SK-N-SH (cell line): ENCODE measurements at regions not wholly inside any gene's neighbourhood (a gene's known extent, or its start where the extent isn't known, plus 50 kb on each side); places are given as distances from the start of the nearest gene placed in this dataset.

Experiments used
- CTCF ChIA-PET: fragments of 300-600, 350-600 bp; formaldehyde crosslinking; extraction: SDS; loops from one replicate; lab custom pipeline; 2021; lab: Yijun Ruan, JAX
- POLR2A ChIA-PET: fragments of 350-600 bp; sonication (Branson Sonifier 250); formaldehyde crosslinking; extraction: SDS; loops from one replicate; lab custom pipeline; 2020; ENCODE audit warnings: antibody characterized with exemption, inconsistent platforms; lab: Yijun Ruan, JAX
- DNase-seq: peaks from one replicate; pipeline ENCODE4 v3.0.0; 2012
- H2AFZ ChIP-seq: fragments of 200-600 bp; sonication (generic); 2 replicates; pipeline ENCODE4 v1.8.1; 2016; ENCODE audit warnings: antibody characterized with exemption, mild to moderate bottlenecking, low read depth
- H3F3A ChIP-seq: fragments of 200-600 bp; sonication (generic); replicated peaks from 2 replicates; pipeline ENCODE3; 2016; ENCODE audit warnings: antibody characterized with exemption, mild to moderate bottlenecking; ENCODE audit not compliant: insufficient read depth
- H3K27ac ChIP-seq, 2 experiments: fragments of 200-500 bp in 1 of 2; fragments of 200-600 bp in 1 of 2; sonication (Bioruptor generic) in 1 of 2; sonication (generic), shearing (Covaris generic) in 1 of 2; 2 replicates each; pipeline versions ENCODE4 v1.5.1 to v1.6.1; 2014 to 2016; ENCODE audit warnings: low read depth in 2 of 2, inconsistent platforms in 1 of 2, low read length in 1 of 2, mild to moderate bottlenecking in 1 of 2, mixed read lengths in 1 of 2
- H3K27me3 ChIP-seq: fragments of 200-600 bp; sonication (generic), shearing (Covaris generic); 2 replicates; pipeline ENCODE4 v1.6.1; 2016; ENCODE audit warnings: mixed run types; ENCODE audit not compliant: insufficient read depth
- H3K36me3 ChIP-seq, 2 experiments: fragments of 200-500 bp in 1 of 2; fragments of 200-600 bp in 1 of 2; sonication (Bioruptor generic) in 1 of 2; sonication (generic) in 1 of 2; replicated peaks in 1 of 2; 2 replicates each; pipeline versions ENCODE3 to v1.5.1; 2014 to 2016; ENCODE audit warnings: low read length in 1 of 2, mild to moderate bottlenecking in 1 of 2; ENCODE audit not compliant: insufficient read depth in 2 of 2, control insufficient read depth in 1 of 2
- H3K4me1 ChIP-seq, 2 experiments: fragments of 200-500 bp in 1 of 2; fragments of 200-600 bp in 1 of 2; sonication (Bioruptor generic) in 1 of 2; sonication (generic), shearing (Covaris generic) in 1 of 2; 2 replicates each; pipeline versions ENCODE4 v1.5.1 to v1.6.1; 2014 to 2016; ENCODE audit warnings: low read depth in 1 of 2, low read length in 1 of 2, mixed run types in 1 of 2; ENCODE audit not compliant: insufficient read depth in 2 of 2, control insufficient read depth in 1 of 2
- H3K4me2 ChIP-seq: fragments of 200-600 bp; sonication (generic), shearing (Covaris generic); 2 replicates; pipeline ENCODE4 v1.6.1; 2017; ENCODE audit warnings: mixed run types
- H3K4me3 ChIP-seq, 2 experiments: fragments of 200-500 bp in 1 of 2; fragments of 200-600 bp in 1 of 2; sonication (Bioruptor generic) in 1 of 2; sonication (generic), shearing (Covaris generic) in 1 of 2; 2 replicates each; pipeline versions ENCODE4 v1.5.1 to v1.8.1; 2014 to 2016; ENCODE audit warnings: low read depth in 2 of 2, inconsistent platforms in 1 of 2, low read length in 1 of 2, mild to moderate bottlenecking in 1 of 2, mixed read lengths in 1 of 2, moderate library complexity in 1 of 2
- H3K79me2 ChIP-seq: fragments of 200-600 bp; sonication (generic); 2 replicates; pipeline ENCODE4 v1.8.1; 2017; ENCODE audit warnings: mild to moderate bottlenecking; ENCODE audit not compliant: insufficient read depth
- H3K9ac ChIP-seq: fragments of 200-600 bp; sonication (generic); 2 replicates; pipeline ENCODE4 v1.6.1; 2017; ENCODE audit warnings: mixed run types
- H3K9me2 ChIP-seq: fragments of 200-600 bp; sonication (generic); 2 replicates; pipeline ENCODE4 v1.6.1; 2017; ENCODE audit warnings: mixed run types
- H3K9me3 ChIP-seq: fragments of 200-600 bp; sonication (generic); 2 replicates; pipeline ENCODE4 v1.6.1; 2017; ENCODE audit warnings: mixed run types, mild to moderate bottlenecking, moderate library complexity
- H4K20me1 ChIP-seq: fragments of 200-600 bp; sonication (generic); 2 replicates; pipeline ENCODE4 v1.6.1; 2017; ENCODE audit warnings: mild to moderate bottlenecking, mixed run types; ENCODE audit not compliant: insufficient read depth
- ELF1 ChIP-seq: IDR thresholded peaks from 2 replicates; pipeline ENCODE4 v1.4.0; 2012
- EP300 ChIP-seq, 2 experiments: IDR thresholded peaks; 2 replicates each; pipeline versions ENCODE4 v1.4.0 to v1.6.1; 2012; ENCODE audit warnings: borderline replicate concordance in 1 of 2, low read depth in 1 of 2, low read length in 1 of 2
- EZH2phosphoT487 ChIP-seq: fragments of 200-600 bp; sonication (generic); IDR thresholded peaks from 2 replicates; pipeline ENCODE4 v1.6.1; 2017; ENCODE audit warnings: low read depth, mixed run types, mild to moderate bottlenecking, antibody characterized with exemption, moderate library complexity, borderline replicate concordance
- JUND ChIP-seq: IDR thresholded peaks from 2 replicates; pipeline ENCODE4 v1.4.0; 2012
- MAX ChIP-seq: IDR thresholded peaks from 2 replicates; pipeline ENCODE4 v1.4.0; 2012; ENCODE audit warnings: low read depth
- MEF2A ChIP-seq: IDR thresholded peaks from 2 replicates; pipeline ENCODE4 v1.4.0; 2012; ENCODE audit warnings: low read depth, borderline replicate concordance
- MXI1 ChIP-seq: IDR thresholded peaks from 2 replicates; pipeline ENCODE4 v1.6.1; 2012; ENCODE audit warnings: mild to moderate bottlenecking, low read depth, low read length, improper control_type of control experiment
- PBX3 ChIP-seq: IDR thresholded peaks from 2 replicates; pipeline ENCODE4; 2012
- POLR2AphosphoS5 ChIP-seq: IDR thresholded peaks from 2 replicates; pipeline ENCODE4 v1.6.1; 2012; ENCODE audit warnings: low read depth, low read length
- RXRA ChIP-seq: IDR thresholded peaks from 2 replicates; pipeline ENCODE4 v1.4.0; 2012; ENCODE audit warnings: low read depth, mild to moderate bottlenecking, borderline replicate concordance
- SMC3 ChIP-seq: IDR thresholded peaks from 2 replicates; pipeline ENCODE4 v1.6.1; 2012; ENCODE audit warnings: low read depth, low read length, improper control_type of control experiment
- TAF1 ChIP-seq: IDR thresholded peaks from 2 replicates; pipeline ENCODE4 v1.6.1; 2012; ENCODE audit warnings: low read depth, mild to moderate bottlenecking, low read length, moderate library complexity, borderline replicate concordance
- USF1 ChIP-seq: IDR thresholded peaks from 2 replicates; pipeline ENCODE4 v1.4.0; 2012; ENCODE audit warnings: low read depth, borderline replicate concordance
- WGBS: methylation state at CpG from one replicate; pipeline ENCODE4 v1.1.6; 2017; ENCODE audit warnings: low lambda C conversion rate; 5-methylcytosine and 5-hydroxymethylcytosine counted together

GRCh38 chr10:124235232-124235631 lies 141.8 kb upstream of the CHST15 start (continued):
- no peak for TF ChIP-seq EZH2phosphoT487
- no peak for TF ChIP-seq PBX3
- no peak for TF ChIP-seq MAX
- no peak for TF ChIP-seq MEF2A
- TF ChIP-seq RXRA: no peak
- TF ChIP-seq EP300 (IDR thresholded peaks at IDR 0.05; ENCODE audit: borderline replicate concordance in 1 of 2, low read depth in 1 of 2, low read length in 1 of 2): no peak
- TF ChIP-seq USF1: no peak

GRCh38 chr10:124233546-124234138 lies 140.2 kb upstream of the CHST15 start:
- H3K4me1 ChIP-seq: peaks cover 0 to 28% of the 10 kb centered on the region in 2 experiments; a peak in 2 of 4 replicates
- H2AFZ ChIP-seq: no peak overlapping the region
- no peak overlapping the region; a peak in 1 of 4 replicates for H3K27ac ChIP-seq
- no peaks in the 10 kb centered on the region for H3K27me3 ChIP-seq
- no peaks in the 10 kb centered on the region for H4K20me1 ChIP-seq
- H3K9me2 ChIP-seq: no peaks in the 10 kb centered on the region
- WGBS: 58% methylated on average over 14 of the region's 19 CpGs
- TF ChIP-seq JUND (no peak), MAX (no peak), ELF1 (no peak), TAF1 (no peak), USF1 (no peak), SMC3 (no peak), POLR2AphosphoS5 (no peak), MXI1 (no peak)
- no peak overlapping the region for H3K4me2 ChIP-seq
- ChIA-PET POLR2A (no interaction called here), CTCF (interaction anchor here (0.7 to 2.4 kb wide), 8 partner anchors 11 to 783 kb away, joined by 3 to 10 read pairs (median 4); no protein-coding TSS in a partner anchor)
- no peaks in the 10 kb centered on the region for H3K36me3 ChIP-seq
- H3K79me2 ChIP-seq: no peaks in the 10 kb centered on the region
- H3F3A ChIP-seq: no peaks in the 10 kb centered on the region
- DNase-seq: no peak
- no peak overlapping the region for H3K4me3 ChIP-seq
- no peak overlapping the region for H3K9ac ChIP-seq
- H3K9me3 ChIP-seq: no peaks in the 10 kb centered on the region
